Fibroblast of mammary gland (primary cell): ENCODE measurements at regions not wholly inside any gene's neighbourhood (a gene's known extent, or its start where the extent isn't known, plus 50 kb on each side); places are given as distances from the start of the nearest gene placed in this dataset.
"Not testable (repeated sequence)": the region's sequence is repeated elsewhere in the genome, so short reads cannot be mapped to it uniquely, and the experiment has no call there.

Experiments
- DNase-seq: peaks from one replicate; pipeline ENCODE4 v3.0.0-alpha.2; 2010; ENCODE audit warnings: low read depth
- H3K4me3 ChIP-seq: 2 replicates; pipeline ENCODE4 v1.5.1; 2011; ENCODE audit warnings: low read depth, mild to moderate bottlenecking, low read length, moderate library complexity; ENCODE audit not compliant: control insufficient read depth
- CTCF ChIP-seq: conservative IDR thresholded peaks from 2 replicates; pipeline ENCODE4 v1.5.1; 2011; ENCODE audit warnings: low read depth, low read length, inconsistent platforms; ENCODE audit not compliant: control insufficient read depth, insufficient read depth

DNA sequence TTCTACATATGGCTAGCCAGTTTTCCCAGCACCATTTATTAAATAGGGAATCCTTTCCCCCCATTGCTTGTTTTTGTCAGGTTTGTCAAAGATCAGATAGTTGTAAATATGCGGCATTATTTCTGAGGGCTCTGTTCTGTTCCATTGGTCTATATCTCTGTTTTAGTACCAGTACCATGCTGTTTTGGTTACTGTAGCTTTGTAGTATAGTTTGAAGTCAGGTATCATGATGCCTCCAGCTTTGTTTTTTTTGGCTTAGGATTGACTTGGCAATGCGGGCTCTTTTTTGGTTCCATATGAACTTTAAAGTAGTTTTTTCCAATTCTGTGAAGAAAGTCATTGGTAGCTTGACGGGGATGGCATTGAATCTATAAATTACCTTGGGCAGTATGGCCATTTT lies 60.0 kb upstream of the GPC3 start:
- DNase-seq, H3K4me3 ChIP-seq: not testable (repeated sequence)

GRCh38 chrX:134067107-134067506 lies 81.7 kb upstream of the GPC3 start:
- not testable (repeated sequence) for H3K4me3 ChIP-seq, DNase-seq

DNA sequence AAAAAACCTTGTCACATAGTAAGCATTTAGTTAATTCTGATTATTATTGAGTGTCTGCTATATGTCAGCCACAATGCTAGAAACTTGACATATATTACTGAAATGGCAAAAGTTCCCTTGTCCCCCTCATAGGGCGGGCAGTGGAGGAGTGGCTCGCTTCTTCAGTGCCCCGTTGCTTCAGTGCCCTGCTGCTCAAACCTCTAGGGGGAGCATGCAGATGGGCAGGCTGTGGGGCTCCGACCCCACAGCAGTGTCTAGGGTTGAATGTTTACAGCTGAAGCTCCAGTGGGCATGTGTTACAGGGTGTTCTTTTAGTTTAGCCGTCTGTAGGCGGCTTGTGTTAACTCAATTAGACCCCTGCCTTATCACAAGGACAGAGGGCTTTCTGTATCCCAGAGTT lies 86.5 kb upstream of the GPC3 start:
- not testable (repeated sequence) for H3K4me3 ChIP-seq, DNase-seq

DNA sequence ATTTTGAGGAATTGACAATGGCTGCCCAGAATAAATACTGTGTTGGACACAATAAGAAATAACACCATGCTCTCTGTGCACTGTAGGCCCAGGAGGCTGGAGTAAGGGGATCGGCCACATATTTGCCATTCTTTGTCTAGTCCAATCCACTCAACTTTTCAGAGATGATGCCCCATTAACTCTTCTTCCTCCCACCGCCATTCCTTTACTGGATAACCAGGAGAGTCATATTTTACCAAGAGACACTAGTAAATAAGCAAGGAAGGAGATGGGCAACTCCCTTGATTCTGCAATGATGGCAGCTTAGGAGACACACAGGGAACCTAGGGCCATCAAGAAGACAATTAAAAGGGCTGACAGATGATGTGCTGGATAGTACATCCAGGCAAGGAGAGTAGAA lies 87.9 kb upstream of the GPC3 start:
- TF ChIP-seq CTCF: no peak
- H3K4me3 ChIP-seq: no peak overlapping the region
- no peak for DNase-seq

GRCh38 chrX:134074151-134074550 lies 88.8 kb upstream of the GPC3 start:
- no peak overlapping the region for H3K4me3 ChIP-seq
- TF ChIP-seq CTCF: no peak
- no peak for DNase-seq

- peak; percentile 3 for DNase-seq
- TF ChIP-seq CTCF: no peak
- no peak overlapping the region for H3K4me3 ChIP-seq
Observed at GRCh38 chrX:134075894-134076718, 90.7 kb upstream of the GPC3 start.

GRCh38 chrX:134095366-134095765 lies 110.0 kb upstream of the GPC3 start:
- no peak for TF ChIP-seq CTCF
- no peak overlapping the region for H3K4me3 ChIP-seq
- no peak for DNase-seq

DNA sequence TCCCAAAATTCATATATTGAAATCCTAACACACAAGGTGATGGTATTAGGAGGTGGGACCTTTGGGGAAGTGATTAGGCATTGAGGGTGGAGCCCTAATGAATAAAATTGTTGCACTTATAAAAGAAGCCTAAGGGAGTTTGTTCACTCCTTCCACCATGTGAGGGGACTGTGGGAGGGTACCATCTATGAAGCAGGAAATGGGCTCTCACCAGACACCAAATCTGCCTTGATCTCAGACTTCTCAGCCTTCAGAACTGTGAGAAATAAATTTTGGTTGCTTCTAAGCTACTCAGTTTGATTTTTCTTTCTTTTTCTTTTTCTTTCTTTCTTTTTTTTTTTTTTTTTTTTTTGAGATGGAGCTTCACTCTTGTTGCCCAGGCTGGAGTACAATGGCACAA lies 116.2 kb upstream of the GPC3 start:
- no peak for DNase-seq
- no peak overlapping the region for H3K4me3 ChIP-seq
- TF ChIP-seq CTCF: no peak
